ENCODE measurements at regions not wholly inside any gene's neighbourhood (a gene's known extent, or its start where the extent isn't known, plus 50 kb on each side); places are given as distances from the start of the nearest gene placed in this dataset.
"Not testable (repeated sequence)": the region's sequence is repeated elsewhere in the genome, so short reads cannot be mapped to it uniquely, and the experiment has no call there.

DNA sequence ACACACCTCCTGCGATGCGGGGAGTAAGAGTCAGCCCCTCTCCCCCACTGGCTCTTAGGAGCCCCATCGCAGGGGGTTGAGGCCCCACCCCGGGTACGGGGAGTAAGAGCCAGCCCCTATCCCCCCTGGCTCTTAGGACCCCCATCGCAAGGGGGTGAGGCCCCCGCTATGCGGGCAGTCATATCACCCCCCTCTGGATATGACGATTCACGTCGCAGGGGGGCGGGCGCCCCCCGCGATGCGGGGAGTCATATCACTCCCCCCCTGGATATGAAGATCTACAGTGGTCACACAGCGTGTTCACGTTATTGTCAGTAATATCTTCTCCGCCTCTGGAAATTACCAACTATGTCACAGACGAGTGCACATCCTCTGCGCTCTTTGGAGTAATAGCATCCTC lies 61.1 kb downstream of the DEFB131A start:
- DNase-seq = not testable (repeated sequence)

DNA sequence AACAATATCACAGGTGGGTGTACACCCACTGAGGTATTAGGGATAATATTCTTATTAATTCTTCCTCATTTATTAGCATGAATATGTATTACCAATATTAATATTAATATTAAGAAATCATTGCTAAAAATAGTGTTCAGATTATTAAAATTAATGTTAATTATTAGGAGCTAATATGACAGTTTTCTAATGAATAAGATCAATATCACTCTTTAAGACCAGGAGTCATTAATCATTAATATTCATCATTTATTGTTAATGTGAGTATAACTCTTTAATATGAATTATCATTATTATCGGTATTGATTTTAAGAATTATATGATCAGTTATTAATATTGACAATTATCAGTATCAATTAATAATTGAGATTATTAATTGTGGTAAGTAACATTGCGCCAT lies 62.5 kb downstream of the DEFB131A start:
- not testable (repeated sequence) for DNase-seq

DNA sequence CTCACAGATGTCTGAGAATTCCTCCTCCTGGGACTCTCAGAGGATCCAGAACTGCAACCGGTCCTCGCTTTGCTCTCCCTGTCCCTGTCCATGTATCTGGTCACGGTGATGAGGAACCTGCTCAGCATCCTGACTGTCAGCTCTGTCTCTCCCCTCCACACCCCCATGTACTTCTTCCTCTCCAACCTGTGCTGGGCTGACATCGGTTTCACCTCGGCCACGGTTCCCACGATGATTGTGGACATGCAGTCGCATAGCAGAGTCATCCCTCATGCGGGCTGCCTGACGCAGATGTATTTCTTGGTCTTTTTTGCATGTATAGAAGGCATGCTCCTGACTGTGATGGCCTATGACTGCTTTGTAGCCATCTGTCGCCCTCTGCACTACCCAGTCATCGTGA lies 68.7 kb downstream of the DEFB131A start:
- not testable (repeated sequence) for DNase-seq

DNA sequence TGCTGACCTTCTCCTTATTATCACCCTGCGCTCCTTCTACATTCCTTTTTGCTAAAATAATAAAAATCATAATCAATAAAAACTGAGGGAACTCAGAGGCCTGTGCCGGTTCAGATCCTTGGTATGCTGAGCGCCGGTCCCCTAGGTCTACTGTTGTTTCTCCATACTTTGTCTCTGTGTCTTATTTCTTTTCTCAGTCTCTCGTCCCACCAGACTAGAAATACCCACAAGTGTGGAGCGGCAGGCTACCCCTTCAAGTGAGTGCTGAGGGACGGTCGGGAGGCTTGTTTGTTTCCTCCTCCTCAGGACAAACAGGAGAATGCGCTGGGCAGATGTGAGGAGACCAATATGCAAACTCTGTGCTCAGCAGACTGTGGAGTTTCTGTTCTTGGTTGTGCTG lies 75.4 kb downstream of the DEFB131A start:
- DNase-seq = not testable (repeated sequence)

DNA sequence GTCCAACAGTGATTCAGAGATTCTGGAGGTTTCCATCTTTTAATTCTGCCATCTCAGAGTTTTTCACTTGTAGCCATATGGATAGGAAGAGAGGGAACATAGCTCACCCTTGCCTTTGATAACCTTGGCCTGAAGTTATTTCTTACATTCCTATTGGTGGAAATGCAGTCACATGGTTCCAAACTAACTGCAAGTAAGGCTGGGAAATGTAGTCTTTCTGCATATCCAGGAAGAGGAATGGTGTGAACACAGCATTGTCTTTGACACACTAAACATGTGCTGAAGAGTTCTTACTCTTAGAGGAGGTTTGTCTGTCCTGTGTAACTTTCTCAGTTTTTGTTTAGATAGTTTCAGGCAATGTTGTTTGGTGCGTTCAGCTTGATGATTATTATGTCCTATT lies 78.7 kb downstream of the DEFB131A start:
- not testable (repeated sequence) for DNase-seq

DNA sequence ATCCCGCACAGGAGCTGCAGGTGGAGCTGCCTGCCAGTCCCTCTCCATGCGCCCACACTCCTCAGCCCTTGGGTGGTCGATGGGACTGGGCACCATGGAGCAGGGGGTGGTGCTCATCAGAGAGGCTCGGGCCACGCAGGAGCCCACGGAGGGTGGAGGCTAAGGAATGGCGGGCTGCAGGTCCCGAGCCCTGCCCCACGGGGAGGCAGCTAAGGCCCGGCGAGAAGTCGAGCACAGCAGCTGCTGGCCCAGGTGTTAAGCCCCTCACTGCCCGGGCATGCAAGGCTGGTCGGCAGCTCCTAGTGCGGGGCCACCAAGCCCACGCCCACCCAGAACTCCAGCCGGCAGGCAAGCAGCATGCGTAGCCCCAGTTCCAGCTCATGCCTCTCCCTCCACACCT lies 80.2 kb downstream of the DEFB131A start:
- DNase-seq = not testable (repeated sequence)

DNA sequence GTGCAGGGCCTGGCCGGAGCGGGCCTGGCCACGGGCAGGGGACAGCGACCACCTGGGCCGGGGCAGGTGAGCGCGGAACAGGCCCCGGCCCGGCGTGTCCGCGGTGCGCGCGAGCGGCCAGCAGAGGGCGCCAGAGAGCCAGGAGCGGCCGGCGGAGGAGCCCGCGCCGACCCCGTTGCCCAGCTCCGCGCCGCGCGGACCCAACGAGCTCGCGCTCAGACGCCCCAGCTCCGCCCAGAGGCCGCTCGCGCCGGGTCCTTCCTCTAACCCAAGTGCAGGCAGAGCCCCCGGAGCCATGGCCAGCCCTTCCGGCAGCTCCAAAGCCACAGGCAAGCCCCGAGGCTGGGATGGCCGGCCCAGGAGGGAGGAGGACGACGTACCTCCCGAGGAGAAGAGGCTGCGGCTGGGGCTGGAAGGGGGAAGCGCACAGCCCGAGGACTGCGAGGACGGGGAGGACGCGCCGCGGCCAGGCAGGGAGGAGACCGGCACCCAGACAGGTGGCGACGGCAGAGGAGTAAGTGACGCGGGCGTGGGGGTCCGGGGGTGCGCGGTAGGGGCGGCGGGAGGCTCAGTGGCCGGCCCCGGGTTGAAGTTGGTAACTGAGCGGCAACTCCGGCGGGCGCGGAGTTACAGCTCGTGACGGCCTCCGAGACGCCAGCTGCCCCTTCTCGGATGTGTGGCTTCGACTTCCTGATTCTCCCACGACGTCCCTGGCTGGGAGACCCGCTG lies 88.1 kb downstream of the DEFB131A start:
- DNase-seq = peak in 49 of 51 donors; percentile 5 to 75 (median 51)

DNA sequence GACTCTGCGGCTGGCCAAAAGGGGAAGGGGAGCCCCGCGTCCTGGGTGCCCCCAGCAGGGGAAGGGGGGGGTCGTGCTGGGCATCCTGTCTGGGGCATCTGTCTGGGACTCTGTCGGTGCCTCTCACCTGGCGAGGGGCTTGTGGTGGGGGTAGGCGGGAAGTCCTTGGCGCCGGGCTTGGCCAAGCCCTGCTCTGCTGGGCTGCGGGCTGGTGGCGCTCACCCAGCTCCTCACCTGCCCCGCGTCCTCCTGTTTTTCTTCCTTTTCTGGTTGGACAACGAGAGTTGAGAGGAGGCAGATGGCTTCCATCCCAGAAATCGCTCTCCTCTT lies 88.6 kb downstream of the DEFB131A start:
- not testable (repeated sequence) for DNase-seq

DNA sequence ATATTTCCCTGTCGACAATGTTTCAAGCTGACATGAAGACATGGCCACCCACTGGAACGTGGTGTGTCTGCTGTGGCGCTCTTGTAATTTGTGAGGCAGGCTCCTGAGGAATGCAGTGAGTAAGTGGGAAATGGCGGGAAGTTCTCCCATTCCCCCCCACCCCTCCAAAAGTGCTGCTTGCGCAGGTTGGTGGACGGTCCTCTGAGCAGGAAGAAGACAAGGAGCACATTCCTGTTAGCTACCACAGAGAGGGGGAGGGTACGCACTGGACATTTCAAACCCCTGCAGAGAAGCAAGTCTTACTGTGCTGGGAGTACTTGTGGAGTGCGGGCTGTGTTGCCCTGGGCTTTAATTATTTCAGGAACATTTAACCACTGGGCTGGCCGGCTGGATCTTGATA lies 92.9 kb downstream of the DEFB131A start:
- not testable (repeated sequence) for DNase-seq

DNA sequence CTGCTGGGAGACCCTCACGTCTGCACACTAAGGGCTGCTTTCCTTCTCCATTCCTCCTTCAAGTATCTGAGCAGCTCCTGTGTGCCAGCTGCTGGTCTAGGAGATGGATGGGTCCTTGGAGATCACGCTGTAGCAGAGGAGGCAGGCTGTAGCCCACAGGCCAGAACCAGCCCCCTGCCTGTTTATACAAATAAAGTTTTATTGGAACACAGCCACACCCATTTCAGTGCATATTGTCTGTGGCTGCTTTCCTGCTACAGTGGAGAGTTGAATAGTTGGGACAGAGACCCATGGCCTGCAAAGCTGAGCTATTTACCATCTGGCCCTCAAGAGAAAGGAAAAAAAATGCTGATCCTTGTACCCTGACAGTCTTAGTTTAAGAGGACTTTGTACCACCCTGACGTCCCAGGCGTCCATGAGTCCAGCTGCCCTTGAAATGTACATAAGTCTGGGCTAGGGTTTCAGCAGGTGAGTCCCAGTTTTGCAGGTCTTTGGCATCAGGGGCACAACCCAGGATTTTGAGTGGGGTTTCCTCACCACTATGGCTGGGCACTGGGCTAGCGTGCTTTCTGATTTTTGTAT lies 95.8 kb downstream of the DEFB131A start:
- DNase-seq = not testable (repeated sequence)

DNA sequence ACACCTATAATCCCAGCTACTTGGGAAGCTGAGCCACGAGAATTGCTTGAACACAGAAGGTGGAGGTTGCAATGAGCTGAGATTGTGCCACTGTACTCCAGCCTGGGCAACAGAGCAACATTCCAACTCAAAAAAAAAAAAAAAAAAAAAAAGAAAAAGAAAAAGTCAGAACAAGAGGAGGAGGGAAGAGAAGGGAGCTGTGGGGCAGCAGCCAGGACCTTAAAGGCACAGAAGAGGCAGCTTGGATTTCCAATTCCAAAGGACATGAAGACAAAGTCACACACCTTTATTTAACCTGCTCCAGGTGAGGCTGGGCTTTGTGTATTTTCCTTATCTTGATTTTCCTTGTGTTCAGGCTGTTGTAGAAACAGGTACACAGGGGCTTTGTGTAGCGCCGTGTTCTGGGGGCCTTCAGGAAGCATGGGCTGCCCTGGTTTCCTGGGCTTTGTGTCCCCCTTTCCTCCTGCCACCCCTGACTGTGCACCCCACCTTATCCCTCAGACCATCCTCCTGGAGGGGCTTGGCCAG lies 97.2 kb downstream of the DEFB131A start:
- DNase-seq = not testable (repeated sequence)

DNA sequence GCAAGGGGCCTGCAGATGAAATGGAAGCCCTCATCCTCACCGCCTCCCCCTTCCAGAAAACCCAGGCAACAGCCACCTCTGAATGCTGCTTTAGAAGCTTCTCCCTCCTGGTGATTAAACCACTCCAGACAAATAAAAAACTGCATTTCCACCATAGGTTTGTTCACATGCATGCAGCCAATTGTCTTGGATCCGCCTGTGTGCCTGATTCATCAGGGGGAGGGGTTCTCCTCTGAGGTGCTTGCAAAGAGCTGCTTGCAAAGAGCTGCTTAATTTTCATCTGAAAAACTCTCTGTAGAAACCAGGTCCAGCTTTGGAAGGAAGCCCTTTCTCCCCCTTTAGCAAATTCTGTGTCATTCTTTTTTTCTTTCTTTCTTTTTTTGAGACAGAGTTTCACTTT lies 100.6 kb downstream of the DEFB131A start:
- DNase-seq = peak in 4 of 51 donors; percentile 2 to 38 (median 12)

DNA sequence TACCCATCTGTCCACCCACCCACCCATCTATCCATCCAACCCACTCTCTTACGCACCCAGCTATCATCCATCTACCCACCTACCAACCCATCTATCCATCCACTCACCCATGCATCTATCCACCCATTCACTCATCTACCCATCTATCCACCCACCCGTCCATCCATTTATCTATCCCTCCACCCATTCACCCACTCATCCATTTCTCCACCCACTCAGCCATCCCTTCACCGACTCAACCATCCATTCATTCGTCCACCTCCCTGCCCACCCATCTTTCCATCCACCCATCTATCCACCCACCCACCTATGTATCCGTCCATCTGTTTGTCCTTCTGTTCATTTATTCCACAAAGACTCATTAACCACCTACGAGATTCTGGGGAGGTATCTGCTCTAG lies 103.3 kb downstream of the DEFB131A start:
- DNase-seq = not testable (repeated sequence)

DNA sequence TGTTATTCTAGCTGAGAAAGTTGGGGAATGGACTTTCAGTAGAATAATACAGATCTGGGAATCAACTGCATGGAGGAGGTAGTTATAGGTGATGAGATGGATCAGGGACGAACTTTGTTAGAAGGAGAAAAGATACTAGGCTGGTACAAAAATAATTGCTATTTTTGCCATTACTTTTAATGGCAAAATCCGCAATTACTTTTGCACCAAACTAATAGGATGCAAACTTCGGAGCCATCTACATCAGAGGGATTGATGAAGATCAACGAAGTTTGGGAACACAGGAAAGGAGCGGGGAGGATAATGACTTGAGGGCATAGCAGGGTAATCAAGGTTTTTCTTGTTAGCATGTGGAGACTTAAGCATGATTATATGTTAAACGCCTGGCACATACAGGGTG lies 111.9 kb downstream of the DEFB131A start:
- not testable (repeated sequence) for DNase-seq

DNA sequence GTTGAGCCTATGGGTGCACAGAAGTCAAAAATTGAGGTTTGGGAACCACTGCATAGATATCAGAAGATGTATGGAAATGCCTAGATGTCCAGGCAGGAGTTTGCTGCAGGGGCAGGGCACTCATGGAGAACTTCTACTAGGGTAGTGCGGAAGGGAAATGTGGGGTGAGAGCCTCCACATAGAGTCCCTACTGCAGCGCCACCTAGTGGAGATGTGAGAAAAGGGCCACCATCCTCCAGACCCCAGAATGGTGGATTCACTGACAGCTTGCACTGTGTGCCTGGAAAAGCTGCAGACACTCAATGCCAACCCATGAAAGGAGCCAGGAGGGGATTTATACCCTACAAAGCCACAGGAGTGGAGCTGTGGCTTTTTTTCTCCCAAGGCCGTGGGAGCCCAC lies 133.7 kb downstream of the DEFB131A start:
- DNase-seq = not testable (repeated sequence)

DNA sequence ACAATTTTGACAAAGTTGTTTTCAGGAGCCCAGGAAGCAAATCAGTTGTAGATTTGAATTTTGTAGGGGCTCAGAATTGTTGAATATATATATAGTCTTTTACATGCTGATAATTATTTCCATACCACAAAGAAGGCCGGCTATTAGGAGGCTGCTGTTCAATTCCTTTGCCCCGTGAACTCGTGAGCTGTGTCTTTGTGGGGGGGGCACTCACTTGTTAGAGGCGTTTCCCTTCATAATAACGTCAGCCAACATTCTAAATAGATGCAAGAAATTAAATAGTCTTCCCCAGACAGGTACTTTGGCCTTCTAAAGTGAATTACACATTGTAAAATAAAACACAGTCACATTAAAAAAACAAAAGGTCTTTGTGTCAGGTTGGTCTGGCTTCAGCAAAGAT lies 138.7 kb downstream of the DEFB131A start:
- not testable (repeated sequence) for DNase-seq

DNA sequence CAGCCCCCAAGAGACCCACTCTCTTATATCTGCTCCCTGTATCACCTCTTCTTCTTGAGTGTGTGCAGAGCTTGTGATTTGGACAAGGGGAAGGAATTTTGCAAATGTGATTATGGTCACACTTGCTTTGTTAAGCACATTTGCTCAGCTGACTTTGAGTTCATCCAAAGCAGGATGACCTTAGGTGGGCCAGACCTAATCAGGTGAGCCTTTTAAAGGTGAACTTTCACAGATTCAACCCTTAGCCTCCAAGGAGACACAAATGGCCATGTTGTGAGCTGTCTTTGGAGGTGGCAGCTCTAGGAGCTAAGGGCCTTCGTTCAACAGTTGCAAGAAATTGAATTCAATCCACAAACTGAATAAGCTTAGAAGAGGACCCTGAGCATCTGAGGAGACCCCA lies 147.8 kb downstream of the DEFB131A start:
- no peak for DNase-seq

DNA sequence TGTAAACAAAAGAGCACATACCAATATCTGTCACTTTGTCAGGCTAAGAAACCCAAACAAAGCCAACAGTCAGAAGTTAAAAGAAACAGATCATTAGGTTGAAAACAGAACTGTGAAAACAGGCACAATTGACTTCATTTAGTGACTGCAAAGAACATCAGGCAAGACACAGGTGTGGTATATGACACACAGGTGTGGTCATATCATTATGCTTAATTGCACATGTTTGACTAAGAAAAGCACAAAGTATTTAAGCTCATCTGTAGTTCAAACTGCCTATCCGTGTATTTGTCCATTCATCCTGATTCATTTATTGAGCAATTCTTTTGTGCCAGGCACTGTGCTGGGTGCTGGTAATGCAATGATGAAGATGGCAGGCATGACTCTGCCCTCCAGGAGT lies 150.7 kb downstream of the DEFB131A start:
- DNase-seq = no peak

DNA sequence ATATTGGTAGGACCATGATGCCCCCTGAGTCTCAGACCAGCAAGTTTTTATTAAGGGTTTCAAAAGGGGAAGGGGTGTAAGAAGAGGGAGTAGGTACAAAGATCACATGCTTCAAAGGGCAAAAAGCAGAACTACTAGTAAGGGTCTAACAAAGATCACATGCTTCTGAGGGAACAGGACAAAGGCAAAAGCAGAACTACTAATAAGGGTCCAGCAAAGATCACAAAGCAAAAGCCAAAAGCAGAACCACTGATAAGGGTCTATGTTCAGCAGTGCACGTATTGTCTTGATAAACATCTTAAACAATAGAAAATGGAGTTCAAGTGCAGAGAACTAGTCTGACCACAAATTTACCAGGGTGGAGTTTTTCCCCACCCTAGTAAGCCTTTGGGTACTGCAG lies 151.3 kb downstream of the DEFB131A start:
- not testable (repeated sequence) for DNase-seq

DNA sequence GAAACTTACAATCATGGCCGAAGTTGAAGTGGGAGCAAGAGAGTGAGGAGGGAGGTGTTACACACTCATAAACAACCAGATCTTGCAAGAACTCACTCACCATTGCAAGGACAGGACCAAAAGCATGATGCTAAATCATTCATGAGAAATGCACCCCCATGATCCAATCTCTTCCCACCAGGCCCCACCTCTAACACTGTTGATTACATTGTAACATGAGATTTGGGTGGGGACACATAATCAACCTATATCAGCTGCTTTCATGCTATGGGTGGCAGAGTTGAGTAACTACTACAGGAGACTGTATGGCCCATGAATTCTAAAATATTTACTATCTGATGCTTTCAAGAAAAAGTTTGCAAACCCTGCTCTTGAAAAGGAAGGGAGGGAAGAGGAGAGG lies 155.1 kb downstream of the DEFB131A start:
- no peak for DNase-seq

DNA sequence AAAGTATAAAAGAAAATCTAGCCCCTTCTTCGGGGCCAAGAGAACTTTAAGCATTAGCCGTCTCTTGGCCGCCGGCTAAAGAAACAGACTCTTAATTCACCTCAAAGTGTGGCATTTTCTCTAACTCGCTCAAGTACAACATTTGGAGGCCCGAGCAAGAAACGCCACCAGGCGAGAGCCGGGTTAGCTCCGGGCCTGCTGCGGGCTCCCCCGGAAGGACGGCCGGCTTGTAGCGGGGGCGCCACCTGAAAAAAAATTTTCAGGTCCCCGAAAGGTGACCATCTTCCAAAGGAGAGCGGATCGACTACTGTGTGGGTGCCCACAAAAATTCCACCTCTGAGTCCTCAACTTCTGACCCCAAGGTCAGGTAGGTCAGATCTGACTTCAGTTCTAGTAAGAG lies 156.0 kb downstream of the DEFB131A start:
- DNase-seq = no peak

DNA sequence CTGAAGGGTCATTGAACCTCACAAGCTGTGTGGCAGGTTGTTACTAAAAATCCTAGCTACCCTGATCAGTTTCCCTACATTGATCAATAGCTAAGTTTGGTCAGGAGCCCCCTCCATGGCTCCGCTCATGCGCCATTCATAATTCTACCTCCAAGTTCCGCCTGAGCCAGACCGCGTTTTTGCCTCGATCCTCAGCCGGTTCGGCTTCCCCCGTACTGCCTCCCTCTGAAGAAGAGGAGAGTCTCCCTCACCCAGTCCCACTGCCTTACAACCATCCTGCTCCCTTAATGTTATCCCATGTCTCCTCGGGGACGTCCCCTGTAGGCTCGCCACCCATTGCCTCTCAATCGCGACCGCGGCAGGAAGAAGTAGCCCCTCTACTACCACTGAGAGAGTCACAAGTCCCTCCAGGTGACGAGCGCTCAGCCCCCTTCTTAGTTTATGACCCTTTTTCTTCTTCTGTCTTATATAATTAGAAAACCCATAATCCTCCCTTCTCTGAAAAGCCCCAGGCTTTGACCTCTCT lies 158.2 kb downstream of the DEFB131A start:
- DNase-seq = no peak

Measured in hypothalamus (tissue), 51 donors.